ENCODE measurements at regions not wholly inside any gene's neighbourhood (a gene's known extent, or its start where the extent isn't known, plus 50 kb on each side); places are given as distances from the start of the nearest gene placed in this dataset.

GRCh38 chr2:111667542-111668273 lies 216.3 kb downstream of the ANAPC1 start:
- no peak overlapping the region for H3K14ac ChIP-seq (replicated peaks; ENCODE audit: low read depth, low read length)
- H3K18ac ChIP-seq (ENCODE audit: low read depth, low read length) = no peak overlapping the region
- in situ Hi-C loops (cut with MboI; ENCODE audit: low sequenced_read_pairs) = loop anchor here (25.0 kb wide), 1 partner anchor 180 kb away; no protein-coding TSS in a partner anchor
- DNase-seq = peak; percentile 81
- peak overlapping the region; percentile 46 for H2AFZ ChIP-seq (replicated peaks; ENCODE audit: low read length, poor library complexity)
- ATAC-seq (ENCODE audit: low read depth) = peak; percentile 98
- H4K5ac ChIP-seq (ENCODE audit: low read depth, low read length) = no peak overlapping the region
- no TSS peak for BruUV-seq (replicated peaks)
- no peak overlapping the region for H2AK5ac ChIP-seq (ENCODE audit: low read depth, low read length)
- H4K91ac ChIP-seq (ENCODE audit: insufficient read depth, low read depth, low read length) = no peak overlapping the region
- no peak overlapping the region for H3K23ac ChIP-seq (ENCODE audit: low read depth, low read length)
- H4K8ac ChIP-seq (ENCODE audit: low read depth in 2 of 2, low read length in 2 of 2) = no peak overlapping the region
- no peaks in the 10 kb centered on the region for H3K27me3 ChIP-seq (ENCODE audit: control insufficient read depth, insufficient read depth, low read length)
- no peak overlapping the region for H2BK5ac ChIP-seq (ENCODE audit: low read depth, low read length, poor library complexity, severe bottlenecking)
- no peak for TF ChIP-seq NFE2L2 (IDR thresholded peaks at IDR 0.05; ENCODE audit: low read depth, low read length)
- TF ChIP-seq POLR2A (IDR thresholded peaks at IDR 0.05; ENCODE audit: low read depth, low read length) = 0 out of 2 replicates have a peak, but pooled peaks have one; percentile 27
- no peak for TF ChIP-seq FOS (IDR thresholded peaks at IDR 0.05; ENCODE audit: low read depth, low read length)
- TF ChIP-seq SMC3 (IDR thresholded peaks at IDR 0.05; ENCODE audit: low read depth, low read length) = peak; percentile 83
- peak; percentile 16; the same call in 1 of the 2 replicates for TF ChIP-seq MAZ (IDR thresholded peaks at IDR 0.05; ENCODE audit: borderline replicate concordance, low read depth, low read length)
- TF ChIP-seq CTCF (conservative IDR thresholded peaks at IDR 0.05; ENCODE audit: low read depth, low read length) = peak; percentile 83
- peak; percentile 93 for TF ChIP-seq RAD21 (IDR thresholded peaks at IDR 0.05; ENCODE audit: low read length)
- no peaks in the 10 kb centered on the region for H3K36me3 ChIP-seq (ENCODE audit: control insufficient read depth, insufficient read depth, low read length)
- no peak overlapping the region for H3K56ac ChIP-seq (ENCODE audit: extremely low read depth, insufficient read depth, low read length)
- H2BK20ac ChIP-seq (ENCODE audit: low read depth, low read length) = no peak overlapping the region
- no peak overlapping the region; the same call in 1 of the 2 replicates for H3K4ac ChIP-seq (ENCODE audit: low read depth, low read length)
- no peaks in the 10 kb centered on the region for H4K20me1 ChIP-seq (ENCODE audit: insufficient read depth, low read length)
- H3K9me1 ChIP-seq (ENCODE audit: insufficient read depth, low read length) = peaks cover 3% of the 10 kb centered on the region
- peaks cover 9% of the 10 kb centered on the region; the same call in 1 of the 2 replicates for H3K4me1 ChIP-seq (ENCODE audit: control insufficient read depth, insufficient read depth, low read length)
- POLR2A ChIA-PET (ENCODE audit: unreplicated experiment) = no interaction called here
- H3K4me3 ChIP-seq (ENCODE audit: insufficient read depth, low read depth, low read length) = no peak overlapping the region
- dilution Hi-C loops (cut with HindIII; ENCODE audit: low sequenced_read_pairs, unreplicated experiment) = no loop called here
- no peak overlapping the region for H2AK9ac ChIP-seq (replicated peaks; ENCODE audit: low read depth, low read length, poor library complexity)
- no peak overlapping the region for H2BK120ac ChIP-seq (ENCODE audit: low read depth, low read length)
- WGBS, 2 experiments (ENCODE audit: extremely low coverage in 2 of 2, insufficient read length in 1 of 2) = no CpG with 5 or more reads among the region's 3 CpGs
- no peak overlapping the region for H3K27ac ChIP-seq (ENCODE audit: insufficient read depth, low read length)
- H3K9ac ChIP-seq (ENCODE audit: low read depth, low read length) = no peak overlapping the region
- peaks cover 5 to 12% of the 10 kb centered on the region in 2 experiments; a peak in 3 of 4 replicates for H3K79me1 ChIP-seq (ENCODE audit: low read depth in 1 of 2, low read length in 2 of 2)
- intact Hi-C loops (cut with micrococcal nuclease) = loop anchor here (1.0 to 10.0 kb wide), 4 partner anchors 173 to 856 kb away; no protein-coding TSS in a partner anchor
- no peaks in the 10 kb centered on the region for H3K9me3 ChIP-seq (ENCODE audit: control insufficient read depth, insufficient read depth, low read length)
- H3K4me2 ChIP-seq (ENCODE audit: low read depth, low read length) = no peak overlapping the region
- H2BK15ac ChIP-seq (ENCODE audit: low read depth, low read length) = no peak overlapping the region
- CTCF ChIA-PET = interaction anchor here (0.8 kb wide), 1 partner anchor 10 kb away, joined by 4 read pairs; no protein-coding TSS in a partner anchor
